Spleen (tissue), 11 donors: ENCODE measurements at regions not wholly inside any gene's neighbourhood (a gene's known extent, or its start where the extent isn't known, plus 50 kb on each side); places are given as distances from the start of the nearest gene placed in this dataset.

ENCODE experiments used
- DNase-seq: peaks from one replicate; pipeline ENCODE4 v3.0.0-alpha.2; 2020
- H3K27ac ChIP-seq, 8 donors: fragments of 200-600 bp; sonication (generic) in 7 of 8; 1 replicate in 4 of 8; 2 replicates in 4 of 8; pipeline versions ENCODE4 v1.5.0 to v1.8.0; 2016 to 2021; ENCODE audit warnings: inconsistent platforms in 4 of 8, mild to moderate bottlenecking in 4 of 8, moderate library complexity in 1 of 8
- H3K27me3 ChIP-seq, 7 donors: fragments of 200-600 bp; sonication (generic) in 6 of 7; replicated peaks in 1 of 7; 1 replicate in 4 of 7; 2 replicates in 3 of 7; pipeline versions ENCODE4 v1.5.0 to v1.8.0; 2016 to 2021; ENCODE audit warnings: inconsistent platforms in 3 of 7, mild to moderate bottlenecking in 1 of 7
- H3K36me3 ChIP-seq, 6 donors: fragments of 200-600 bp; sonication (generic) in 5 of 6; 1 replicate in 4 of 6; 2 replicates in 2 of 6; pipeline versions ENCODE4 v1.5.0 to v1.8.0; 2016 to 2021; ENCODE audit warnings: inconsistent platforms in 2 of 6
- H3K4me1 ChIP-seq, 6 donors: fragments of 200-600 bp; sonication (generic) in 5 of 6; 1 replicate in 3 of 6; 2 replicates in 3 of 6; pipeline versions ENCODE4 v1.5.0 to v1.8.0; 2016 to 2021; ENCODE audit warnings: inconsistent platforms in 3 of 6
- H3K4me3 ChIP-seq, 8 donors: fragments of 200-600 bp; sonication (generic) in 7 of 8; 1 replicate in 4 of 8; 2 replicates in 4 of 8; pipeline versions ENCODE4 v1.5.0 to v1.8.0; 2016 to 2021; ENCODE audit warnings: inconsistent platforms in 4 of 8, mild to moderate bottlenecking in 4 of 8, moderate library complexity in 2 of 8
- H3K9me3 ChIP-seq, 8 donors: fragments of 200-600 bp; sonication (generic) in 7 of 8; 1 replicate in 4 of 8; 2 replicates in 4 of 8; pipeline versions ENCODE4 v1.5.0 to v1.8.0; 2016 to 2021; ENCODE audit warnings: inconsistent platforms in 4 of 8
- POLR2A ChIP-seq, 3 donors: fragments of 450-650 bp; IDR thresholded peaks; one replicate each; pipeline ENCODE4 v1.5.1; 2017; ENCODE audit warnings: antibody characterized with exemption in 3 of 3, mild to moderate bottlenecking in 1 of 3
- POLR2AphosphoS5 ChIP-seq, 3 donors: sonication (generic); formaldehyde crosslinking; IDR thresholded peaks; one replicate each; pipeline ENCODE4 v1.5.1; 2017; ENCODE audit warnings: antibody characterized with exemption in 3 of 3
- WGBS, 5 donors: extraction: QIAGEN DNeasy Blood & Tissue Kit in 3 of 5; methylation state at CpG; one replicate each; pipeline versions ENCODE4 v1.1.5 to v1.1.7; 2013 to 2018; 5-methylcytosine and 5-hydroxymethylcytosine counted together
- intact Hi-C: fragments of 100-400 bp; cut with DNase I; formaldehyde crosslinking; loops from one replicate; pipeline ENCODE4 v1.15.0; 2023; ENCODE audit warnings: low total_unique reads
- TF ChIP-seq, protein P1 (sequence below), 11 experiments: fragments of 200-600 bp in 7 of 11; fragments of 450-650 bp in 4 of 11; sonication (generic) in 4 of 11; IDR thresholded peaks in 8 of 11; conservative IDR thresholded peaks in 3 of 11; 1 replicate in 7 of 11; 2 replicates in 4 of 11; pipeline versions ENCODE4 v1.4.0 to v1.8.0; 2016 to 2021; ENCODE audit warnings: antibody characterized with exemption in 11 of 11, inconsistent platforms in 4 of 11, mild to moderate bottlenecking in 1 of 11
- donor health status: healthy with polysubstance abuse.
- donor health status: DM: no; HTN: no; CAD: no; lungs with moderate emphysema.
- donor health status: DM: no; HTN: no; CAD: no.
- donor health status: Bipolar disorder and iron deficiency.
- donor health status: healthy.
- donor health status: DM: no; HTN: no; CAD: no.
- donor health status: DM: yes; HTN: yes; CAD: no.

DNA sequence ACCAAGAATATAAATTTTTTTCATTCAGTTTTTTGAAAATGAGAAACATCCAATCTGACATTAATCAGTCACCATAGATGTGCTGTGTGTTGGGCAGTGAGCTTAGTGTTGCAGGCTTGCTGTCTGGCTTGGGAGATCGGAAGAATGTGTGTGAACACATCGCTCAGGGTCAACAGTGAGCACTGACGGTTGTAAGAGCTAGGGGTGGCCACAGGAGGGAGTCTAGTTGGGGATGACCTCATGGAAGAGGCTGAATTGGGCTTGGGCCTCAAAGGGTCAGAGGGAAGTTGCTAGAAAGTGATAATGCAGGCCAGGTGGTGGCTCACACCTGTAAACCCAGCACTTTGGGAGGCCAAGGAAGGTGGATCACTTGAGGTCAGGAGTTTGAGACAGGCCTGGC, 375.4 kb downstream of the DDX10 start:
- H3K27ac ChIP-seq: no peak overlapping the region
- intact Hi-C loops: no loop called here
- H3K36me3 ChIP-seq: no peaks in the 10 kb centered on the region
- H3K9me3 ChIP-seq: no peaks in the 10 kb centered on the region
- TF ChIP-seq, protein P1, sequence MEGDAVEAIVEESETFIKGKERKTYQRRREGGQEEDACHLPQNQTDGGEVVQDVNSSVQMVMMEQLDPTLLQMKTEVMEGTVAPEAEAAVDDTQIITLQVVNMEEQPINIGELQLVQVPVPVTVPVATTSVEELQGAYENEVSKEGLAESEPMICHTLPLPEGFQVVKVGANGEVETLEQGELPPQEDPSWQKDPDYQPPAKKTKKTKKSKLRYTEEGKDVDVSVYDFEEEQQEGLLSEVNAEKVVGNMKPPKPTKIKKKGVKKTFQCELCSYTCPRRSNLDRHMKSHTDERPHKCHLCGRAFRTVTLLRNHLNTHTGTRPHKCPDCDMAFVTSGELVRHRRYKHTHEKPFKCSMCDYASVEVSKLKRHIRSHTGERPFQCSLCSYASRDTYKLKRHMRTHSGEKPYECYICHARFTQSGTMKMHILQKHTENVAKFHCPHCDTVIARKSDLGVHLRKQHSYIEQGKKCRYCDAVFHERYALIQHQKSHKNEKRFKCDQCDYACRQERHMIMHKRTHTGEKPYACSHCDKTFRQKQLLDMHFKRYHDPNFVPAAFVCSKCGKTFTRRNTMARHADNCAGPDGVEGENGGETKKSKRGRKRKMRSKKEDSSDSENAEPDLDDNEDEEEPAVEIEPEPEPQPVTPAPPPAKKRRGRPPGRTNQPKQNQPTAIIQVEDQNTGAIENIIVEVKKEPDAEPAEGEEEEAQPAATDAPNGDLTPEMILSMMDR (IDR thresholded peaks at IDR 0.05 in 8 of 11, conservative IDR thresholded peaks at IDR 0.05 in 3 of 11): no peak
- TF ChIP-seq POLR2AphosphoS5 (IDR thresholded peaks at IDR 0.05) (no peak), POLR2A (IDR thresholded peaks at IDR 0.05) (no peak)
- DNase-seq: no peak
- no peaks in the 10 kb centered on the region for H3K4me1 ChIP-seq
- H3K4me3 ChIP-seq: no peak overlapping the region
- whole genome bisulfite sequencing, 5 donors: 81 to 89% (median 86%) methylated on average over 3 of the region's 3 CpGs
- no peaks in the 10 kb centered on the region for H3K27me3 ChIP-seq

DNA sequence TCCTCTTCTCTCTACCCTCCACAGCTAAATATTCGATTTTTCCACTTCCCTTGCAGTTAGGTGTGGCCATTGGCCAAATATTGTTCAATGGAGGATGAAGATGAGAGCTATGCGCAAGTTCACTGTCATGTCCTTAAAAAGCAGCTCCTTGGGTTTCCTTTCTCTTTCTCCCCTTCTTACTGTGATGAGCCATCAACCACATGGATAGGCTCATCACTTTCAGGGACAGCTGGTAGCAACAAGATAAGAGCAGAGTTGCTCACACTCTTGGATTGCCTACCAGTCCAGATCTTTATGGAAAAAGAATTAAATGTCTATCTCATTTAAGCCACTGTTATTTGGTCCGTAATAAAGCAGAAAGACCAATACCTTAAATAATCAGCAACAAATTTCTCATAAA, 377.0 kb downstream of the DDX10 start:
- 75 to 85% (median 85%) methylated on average over 3 of the region's 3 CpGs for WGBS, 5 donors
- no peak overlapping the region for H3K27ac ChIP-seq
- H3K27me3 ChIP-seq: no peaks in the 10 kb centered on the region
- no peaks in the 10 kb centered on the region for H3K4me1 ChIP-seq
- no peaks in the 10 kb centered on the region for H3K36me3 ChIP-seq
- no peak for TF ChIP-seq POLR2AphosphoS5 (IDR thresholded peaks at IDR 0.05)
- TF ChIP-seq POLR2A (IDR thresholded peaks at IDR 0.05): no peak
- TF ChIP-seq, protein P1 (IDR thresholded peaks at IDR 0.05 in 8 of 11, conservative IDR thresholded peaks at IDR 0.05 in 3 of 11): no peak
- H3K9me3 ChIP-seq: no peaks in the 10 kb centered on the region
- H3K4me3 ChIP-seq: no peak overlapping the region
- no peak for DNase-seq
- intact Hi-C loops: no loop called here

DNA sequence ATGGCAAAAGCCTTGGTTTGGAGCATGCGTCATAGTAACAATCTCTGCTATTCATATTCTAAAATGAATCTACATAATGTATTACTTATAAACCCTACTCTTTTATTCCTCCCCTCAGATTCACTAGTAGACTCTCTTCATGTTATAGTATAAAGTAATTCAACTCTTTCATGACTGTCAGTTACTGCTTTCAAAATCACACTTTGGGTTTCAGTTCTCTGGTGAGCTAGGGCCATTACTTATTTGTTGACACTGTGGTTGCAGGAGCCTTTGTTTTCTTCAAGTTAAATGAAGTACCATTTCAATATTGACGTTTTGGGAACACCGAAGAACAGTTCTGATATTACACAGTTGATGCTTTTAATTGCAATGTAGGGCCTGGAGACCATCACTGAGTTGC, 378.4 kb downstream of the DDX10 start:
- Histone ChIP-seq H3K27ac (no peak overlapping the region), H3K9me3 (no peaks in the 10 kb centered on the region), H3K4me3 (no peak overlapping the region), H3K4me1 (no peaks in the 10 kb centered on the region), H3K36me3 (no peaks in the 10 kb centered on the region), H3K27me3 (no peaks in the 10 kb centered on the region)
- TF ChIP-seq POLR2A (IDR thresholded peaks at IDR 0.05) (no peak), POLR2AphosphoS5 (IDR thresholded peaks at IDR 0.05) (no peak)
- TF ChIP-seq, protein P1 (IDR thresholded peaks at IDR 0.05 in 8 of 11, conservative IDR thresholded peaks at IDR 0.05 in 3 of 11): no peak
- no peak for DNase-seq
- intact Hi-C loops: no loop called here
- WGBS, 5 donors: 59 to 72% (median 62%) methylated on average over 3 of the region's 3 CpGs

DNA sequence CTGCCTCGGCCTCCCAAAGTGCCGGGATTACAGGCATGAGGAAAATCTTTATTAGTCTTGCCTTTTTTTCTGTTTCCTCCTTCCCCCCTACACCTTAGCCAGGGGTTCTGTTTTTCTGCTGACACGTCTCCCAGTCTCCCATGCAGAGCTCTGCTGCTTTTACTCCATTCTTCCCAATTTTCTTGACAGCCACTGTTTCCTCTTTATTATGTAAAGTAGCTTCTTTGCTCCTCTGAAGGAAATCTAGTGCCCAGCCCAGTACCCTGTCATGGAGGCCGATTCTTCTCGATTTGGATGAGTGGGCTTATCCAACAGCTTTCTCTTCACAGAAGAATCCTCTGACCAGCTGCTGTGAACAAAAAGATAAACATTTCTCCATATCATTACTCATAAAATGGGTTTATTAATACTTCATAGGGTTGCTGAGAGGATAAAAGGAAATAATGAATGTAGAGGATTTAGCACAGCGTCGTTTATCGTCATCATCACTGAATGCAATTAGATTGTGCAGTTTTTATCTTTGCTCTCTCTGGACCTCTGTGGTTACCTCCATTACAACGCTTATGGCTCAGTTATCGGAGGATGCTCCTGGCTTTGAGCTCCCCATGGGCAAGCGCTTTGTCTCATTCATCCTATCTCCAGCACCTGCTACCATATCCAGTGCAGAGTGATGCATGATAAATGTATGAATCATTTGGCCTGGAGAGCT, 375.6 kb upstream of the C11orf87 start:
- H3K4me3 ChIP-seq: no peak overlapping the region
- no peaks in the 10 kb centered on the region for H3K9me3 ChIP-seq
- intact Hi-C loops: no loop called here
- WGBS, 5 donors: 74 to 87% (median 84%) methylated on average over 11 of the region's 11 CpGs
- no peak overlapping the region for H3K27ac ChIP-seq
- TF ChIP-seq POLR2A (IDR thresholded peaks at IDR 0.05): no peak
- no peak for TF ChIP-seq POLR2AphosphoS5 (IDR thresholded peaks at IDR 0.05)
- TF ChIP-seq, protein P1 (IDR thresholded peaks at IDR 0.05 in 8 of 11, conservative IDR thresholded peaks at IDR 0.05 in 3 of 11): no peak
- DNase-seq: no peak
- H3K27me3 ChIP-seq: no peaks in the 10 kb centered on the region
- no peaks in the 10 kb centered on the region for H3K36me3 ChIP-seq
- no peaks in the 10 kb centered on the region for H3K4me1 ChIP-seq
